ENCODE measurements at regions not wholly inside any gene's neighbourhood (a gene's known extent, or its start where the extent isn't known, plus 50 kb on each side); places are given as distances from the start of the nearest gene placed in this dataset.

DNA sequence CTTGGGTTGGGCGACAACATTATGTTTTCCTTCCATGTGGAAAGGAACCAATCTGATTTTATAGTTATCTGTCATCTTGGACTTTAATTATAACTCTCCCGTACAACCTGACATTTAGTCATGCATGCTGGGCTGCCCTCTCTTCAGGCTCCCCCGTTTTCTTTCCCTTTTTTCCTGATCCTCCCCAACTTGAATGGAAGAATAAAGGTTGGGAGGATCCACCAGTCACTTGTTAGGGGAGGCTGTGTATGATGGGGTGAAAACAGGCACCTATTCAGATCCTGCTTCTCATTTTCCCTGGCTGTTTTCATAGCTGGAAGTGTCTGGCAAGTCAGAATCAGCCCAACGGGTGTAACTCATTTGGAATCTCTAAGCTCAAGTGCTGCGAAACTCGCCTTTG, 267.2 kb upstream of the SALL1 start:
- TF ChIP-seq, protein P1, sequence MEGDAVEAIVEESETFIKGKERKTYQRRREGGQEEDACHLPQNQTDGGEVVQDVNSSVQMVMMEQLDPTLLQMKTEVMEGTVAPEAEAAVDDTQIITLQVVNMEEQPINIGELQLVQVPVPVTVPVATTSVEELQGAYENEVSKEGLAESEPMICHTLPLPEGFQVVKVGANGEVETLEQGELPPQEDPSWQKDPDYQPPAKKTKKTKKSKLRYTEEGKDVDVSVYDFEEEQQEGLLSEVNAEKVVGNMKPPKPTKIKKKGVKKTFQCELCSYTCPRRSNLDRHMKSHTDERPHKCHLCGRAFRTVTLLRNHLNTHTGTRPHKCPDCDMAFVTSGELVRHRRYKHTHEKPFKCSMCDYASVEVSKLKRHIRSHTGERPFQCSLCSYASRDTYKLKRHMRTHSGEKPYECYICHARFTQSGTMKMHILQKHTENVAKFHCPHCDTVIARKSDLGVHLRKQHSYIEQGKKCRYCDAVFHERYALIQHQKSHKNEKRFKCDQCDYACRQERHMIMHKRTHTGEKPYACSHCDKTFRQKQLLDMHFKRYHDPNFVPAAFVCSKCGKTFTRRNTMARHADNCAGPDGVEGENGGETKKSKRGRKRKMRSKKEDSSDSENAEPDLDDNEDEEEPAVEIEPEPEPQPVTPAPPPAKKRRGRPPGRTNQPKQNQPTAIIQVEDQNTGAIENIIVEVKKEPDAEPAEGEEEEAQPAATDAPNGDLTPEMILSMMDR (IDR thresholded peaks at IDR 0.05), result no peak
- no peak for TF ChIP-seq POLR2A (IDR thresholded peaks at IDR 0.05)
